BE2C (cell line): ENCODE measurements at regions not wholly inside any gene's neighbourhood (a gene's known extent, or its start where the extent isn't known, plus 50 kb on each side); places are given as distances from the start of the nearest gene placed in this dataset.

Source experiments
- DNase-seq: peaks from one replicate; pipeline ENCODE4 v3.0.0-alpha.2; 2020
- H3K27me3 ChIP-seq: fragments of 250-450 bp; sonication (Bioruptor Pico); 2 replicates; pipeline ENCODE4 v1.5.1; 2020; ENCODE audit warnings: mild to moderate bottlenecking
- H3K36me3 ChIP-seq: fragments of 250-450 bp; sonication (Bioruptor Pico); 2 replicates; pipeline ENCODE4 v1.5.1; 2020; ENCODE audit warnings: mild to moderate bottlenecking
- H3K4me1 ChIP-seq: fragments of 250-450 bp; sonication (Bioruptor Pico); 2 replicates; pipeline ENCODE4 v1.5.1; 2020
- H3K4me3 ChIP-seq: 2 replicates; pipeline ENCODE4 v1.5.1; 2011; ENCODE audit warnings: low read depth, low read length
- H3K9me3 ChIP-seq: fragments of 250-450 bp; sonication (Bioruptor Pico); 2 replicates; pipeline ENCODE4 v1.5.1; 2020
- CTCF ChIP-seq: IDR thresholded peaks from 2 replicates; pipeline ENCODE4 v1.5.1; 2012; ENCODE audit warnings: mild to moderate bottlenecking, low read depth, low read length

- no peaks in the 10 kb centered on the region for H3K27me3 ChIP-seq
- H3K4me1 ChIP-seq: no peaks in the 10 kb centered on the region
- H3K9me3 ChIP-seq: no peaks in the 10 kb centered on the region
- DNase-seq: no peak
- no peak overlapping the region for H3K4me3 ChIP-seq
- no peaks in the 10 kb centered on the region for H3K36me3 ChIP-seq
- no peak for TF ChIP-seq CTCF
These were observed 122.7 kb downstream of the ZNF518B start for GRCh38 chr4:10334506-10335028.

GRCh38 chr4:10333942-10334341 lies 123.3 kb downstream of the ZNF518B start:
- no peak for DNase-seq
- Histone ChIP-seq H3K4me1 (no peaks in the 10 kb centered on the region), H3K27me3 (no peaks in the 10 kb centered on the region), H3K9me3 (no peaks in the 10 kb centered on the region), H3K36me3 (no peaks in the 10 kb centered on the region), H3K4me3 (no peak overlapping the region)
- no peak for TF ChIP-seq CTCF

GRCh38 chr4:10326075-10326474 lies 131.2 kb downstream of the ZNF518B start:
- H3K4me1 ChIP-seq: no peaks in the 10 kb centered on the region
- H3K4me3 ChIP-seq: no peak overlapping the region
- no peak for DNase-seq
- no peaks in the 10 kb centered on the region for H3K27me3 ChIP-seq
- H3K36me3 ChIP-seq: no peaks in the 10 kb centered on the region
- H3K9me3 ChIP-seq: no peaks in the 10 kb centered on the region
- TF ChIP-seq CTCF: no peak

GRCh38 chr4:10321931-10322330 lies 135.3 kb downstream of the ZNF518B start:
- Histone ChIP-seq H3K4me1 (no peaks in the 10 kb centered on the region), H3K36me3 (no peaks in the 10 kb centered on the region), H3K9me3 (no peaks in the 10 kb centered on the region), H3K4me3 (no peak overlapping the region), H3K27me3 (no peaks in the 10 kb centered on the region)
- DNase-seq: no peak
- TF ChIP-seq CTCF: no peak

GRCh38 chr4:10320130-10320529 lies 137.1 kb downstream of the ZNF518B start:
- no peaks in the 10 kb centered on the region for H3K36me3 ChIP-seq
- H3K27me3 ChIP-seq: no peaks in the 10 kb centered on the region
- no peak for DNase-seq

GRCh38 chr4:10317345-10317744 lies 139.9 kb downstream of the ZNF518B start:
- H3K4me1 ChIP-seq: no peaks in the 10 kb centered on the region
- H3K4me3 ChIP-seq: no peak overlapping the region
- no peaks in the 10 kb centered on the region for H3K9me3 ChIP-seq
- no peaks in the 10 kb centered on the region for H3K27me3 ChIP-seq
- no peak for TF ChIP-seq CTCF
- no peak for DNase-seq
- H3K36me3 ChIP-seq: no peaks in the 10 kb centered on the region

More at GRCh38 chr4:10320130-10320529, 137.1 kb downstream of the ZNF518B start:
- no peak for TF ChIP-seq CTCF
- Histone ChIP-seq H3K9me3 (no peaks in the 10 kb centered on the region), H3K4me3 (no peak overlapping the region), H3K4me1 (no peaks in the 10 kb centered on the region)
